ENCODE measurements at regions not wholly inside any gene's neighbourhood (a gene's known extent, or its start where the extent isn't known, plus 50 kb on each side); places are given as distances from the start of the nearest gene placed in this dataset.

DNA sequence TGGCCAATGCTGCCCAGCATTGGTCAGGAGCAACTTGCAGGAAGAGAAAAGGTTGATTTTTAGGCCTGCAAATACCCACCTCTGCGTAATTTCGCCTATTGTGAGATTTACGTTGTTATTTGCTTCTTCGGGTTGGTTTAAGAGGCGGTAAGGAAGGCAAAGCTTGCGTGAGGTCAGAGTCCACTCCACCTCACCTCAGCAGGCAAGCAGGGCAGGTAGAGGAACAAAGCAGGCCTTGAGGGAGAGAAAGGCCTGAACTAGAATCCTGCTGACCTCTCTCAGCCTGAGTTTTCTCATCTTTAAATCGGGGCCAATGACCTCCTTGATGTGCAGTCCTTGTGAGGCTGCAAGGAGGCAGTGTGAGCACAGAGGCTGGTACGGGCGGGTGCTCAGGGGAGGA, 239.1 kb downstream of the CDC5L start:
- intact Hi-C loops (cut with DNase I): loop anchor here in 1 of 2 donors (1.0 kb wide), 1 partner anchor 13 kb away; no protein-coding TSS in a partner anchor
- no peak for DNase-seq (ENCODE audit: low spot score)

DNA sequence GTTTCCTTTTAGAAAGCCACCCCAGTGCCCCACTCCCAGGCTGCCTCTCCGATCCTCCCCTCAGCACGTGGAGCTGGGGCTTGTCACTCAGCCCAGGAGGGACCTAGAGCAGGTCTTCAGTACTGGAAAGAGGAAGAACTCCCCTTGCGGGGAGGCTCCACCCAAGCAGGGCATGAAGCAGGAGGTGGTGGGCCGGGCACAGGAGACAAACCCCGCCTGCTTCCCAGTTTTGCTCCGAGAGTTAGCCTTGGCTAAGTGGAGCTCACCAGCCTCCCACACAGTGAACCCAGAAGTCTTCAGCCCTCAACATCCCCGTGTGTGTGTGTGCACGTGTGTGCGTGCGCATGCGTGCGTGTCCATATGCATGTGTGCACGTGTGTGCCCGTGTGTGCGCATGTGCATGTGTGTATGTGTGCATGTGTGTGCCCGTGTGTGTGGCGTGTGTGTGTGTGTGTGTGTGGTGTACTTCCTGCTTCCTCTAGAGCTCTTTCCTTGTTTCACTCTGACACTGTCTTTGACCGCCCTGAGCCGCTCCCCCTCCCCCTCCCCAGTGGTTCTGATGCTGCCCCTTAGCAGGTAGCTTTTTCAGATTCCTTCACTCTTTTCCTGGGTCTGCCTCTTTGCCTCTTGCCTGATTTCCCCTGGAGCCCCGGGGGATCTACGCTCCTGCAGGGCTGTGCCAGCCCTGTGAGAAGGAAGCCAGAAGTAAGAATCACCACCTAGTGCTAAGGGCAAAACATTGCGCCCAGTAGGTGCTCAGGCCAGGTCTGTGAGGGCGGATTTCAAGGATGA, 239.8 kb downstream of the CDC5L start:
- no peak for DNase-seq (ENCODE audit: low spot score)
- intact Hi-C loops (cut with DNase I): loop anchor here in 1 of 2 donors (1.0 kb wide), 1 partner anchor 14 kb away; no protein-coding TSS in a partner anchor

DNA sequence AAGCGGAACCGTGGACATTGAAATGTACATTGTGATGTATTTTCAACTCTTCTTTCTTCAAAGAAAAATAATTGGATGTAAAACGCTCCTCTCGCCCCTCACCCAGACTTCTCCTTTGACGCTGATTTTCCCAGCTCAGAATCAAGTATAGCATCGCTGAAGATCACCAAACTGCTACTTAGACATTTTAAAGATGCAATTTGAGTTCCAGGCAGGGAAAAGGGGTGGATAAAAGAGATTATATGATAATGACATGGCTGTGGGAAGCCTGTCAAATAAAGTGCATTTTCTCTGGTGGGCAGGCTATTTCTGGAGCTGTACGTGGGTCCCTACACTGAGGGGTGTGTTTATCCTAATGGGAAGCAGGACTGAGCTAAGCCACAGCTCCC, 240.4 kb downstream of the CDC5L start:
- DNase-seq (ENCODE audit: low spot score): no peak
- intact Hi-C loops (cut with DNase I): loop anchor here in 1 of 2 donors (1.0 kb wide), 1 partner anchor 15 kb away; no protein-coding TSS in a partner anchor

DNA sequence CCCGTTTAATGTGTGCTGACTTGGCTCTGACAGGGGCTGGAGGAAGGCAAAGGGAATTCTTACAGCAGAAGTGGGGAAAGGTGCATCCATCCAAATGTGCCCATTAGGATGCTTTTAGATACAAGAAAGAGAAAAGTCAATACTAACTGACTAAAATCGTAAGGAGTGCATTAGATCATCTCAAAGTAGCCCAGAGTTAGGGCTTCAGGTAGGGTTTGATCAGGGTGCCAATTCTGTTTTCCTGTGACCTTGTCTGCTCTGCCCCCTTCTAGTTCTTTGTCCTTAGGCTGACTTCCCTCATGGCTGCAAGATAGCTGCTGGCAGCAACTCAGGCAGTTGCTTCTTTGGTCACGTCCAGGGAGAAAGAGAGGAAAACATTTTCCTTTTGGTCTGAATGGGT, 240.8 kb downstream of the CDC5L start:
- intact Hi-C loops (cut with DNase I): no loop called here
- DNase-seq (ENCODE audit: low spot score): no peak

DNA sequence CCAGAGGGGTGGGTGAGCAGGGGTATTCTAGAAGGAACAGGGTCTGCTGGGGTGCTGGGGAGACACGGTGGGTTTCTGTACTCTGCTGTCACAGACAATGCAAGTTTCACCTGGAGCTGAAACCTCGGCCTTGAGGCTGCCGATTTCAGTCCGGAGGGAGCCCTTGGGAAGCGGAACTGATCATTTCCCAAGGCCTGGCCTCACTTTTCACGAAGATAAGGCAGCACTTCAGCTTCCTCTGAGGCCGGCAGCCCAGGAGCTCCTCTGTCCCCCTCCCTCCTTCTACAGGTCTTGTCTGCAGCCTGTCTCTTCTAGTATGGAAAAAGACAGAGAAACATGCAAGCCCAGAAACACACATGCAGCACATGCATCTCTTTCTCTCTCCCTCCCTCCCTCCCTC, 242.1 kb downstream of the CDC5L start:
- no peak for DNase-seq (ENCODE audit: low spot score)
- intact Hi-C loops (cut with DNase I): loop anchor here in 1 of 2 donors (10.0 kb wide), 1 partner anchor 155 kb away; no protein-coding TSS in a partner anchor

DNA sequence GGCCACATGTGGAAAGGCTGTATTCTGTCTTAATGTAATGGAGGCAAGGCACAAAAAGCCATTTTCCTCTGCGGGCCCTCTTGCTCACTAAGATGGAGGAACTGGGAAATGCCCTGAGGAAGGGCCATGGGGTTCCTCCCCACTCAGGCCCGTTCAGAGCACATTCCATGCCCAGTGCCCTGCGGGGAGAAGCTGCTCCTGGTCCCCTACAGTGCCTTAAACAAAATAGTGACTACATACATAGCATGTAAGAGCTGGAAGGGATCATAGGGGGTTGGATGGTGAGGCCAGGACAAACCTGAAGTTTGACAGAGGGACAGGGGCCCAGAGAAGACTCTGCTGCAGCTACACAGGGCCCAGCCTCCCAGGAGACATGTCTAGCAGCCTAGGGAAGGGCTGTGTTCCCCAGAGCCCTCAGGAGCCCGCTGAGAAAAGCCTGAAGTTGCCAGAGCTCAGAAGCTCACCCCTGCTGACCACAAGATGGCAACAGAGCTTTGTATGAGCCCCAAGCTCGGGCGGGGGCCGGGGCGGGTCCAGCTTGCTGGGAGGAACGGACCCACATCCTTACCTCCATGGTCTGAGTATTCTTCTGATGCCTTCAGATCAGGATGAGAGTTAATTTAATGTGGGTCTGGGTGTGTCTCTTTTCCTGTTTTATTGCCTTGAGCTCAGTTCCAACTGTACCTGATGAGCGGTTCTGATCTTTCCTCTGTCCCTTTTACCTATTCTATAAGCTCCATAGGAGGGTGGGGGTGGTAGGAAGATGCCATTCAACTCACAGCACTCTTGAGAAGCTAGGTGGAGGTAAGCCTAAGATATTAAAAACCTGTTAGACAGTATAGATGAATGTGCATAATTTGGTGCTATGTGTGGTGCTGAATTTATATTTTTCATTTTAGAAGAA, 242.9 kb downstream of the CDC5L start:
- DNase-seq (ENCODE audit: low spot score): no peak
- intact Hi-C loops (cut with DNase I): loop anchor here in 1 of 2 donors (10.0 kb wide), 1 partner anchor 156 kb away; no protein-coding TSS in a partner anchor

DNA sequence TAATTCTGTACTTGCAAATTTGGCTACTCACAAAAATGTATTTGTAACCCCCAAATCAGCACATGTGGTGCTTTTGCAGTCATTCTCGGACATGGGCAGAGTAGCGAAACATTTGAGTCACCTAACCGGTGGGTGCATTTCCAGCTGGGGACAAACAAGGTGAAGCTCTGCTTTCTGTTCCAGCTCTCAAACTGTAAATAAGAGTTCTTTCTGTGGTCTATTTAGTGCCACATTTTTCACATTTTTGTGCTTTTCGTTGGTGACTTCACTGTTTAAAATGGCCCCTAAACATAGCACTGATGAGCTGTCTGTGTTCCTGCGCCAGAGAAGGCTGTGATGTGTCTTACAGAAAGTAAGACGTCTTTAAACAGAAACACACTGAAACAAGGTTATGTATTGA, 244.5 kb downstream of the CDC5L start:
- intact Hi-C loops (cut with DNase I): loop anchor here in 1 of 2 donors (10.0 kb wide), 1 partner anchor 157 kb away; no protein-coding TSS in a partner anchor
- no peak for DNase-seq (ENCODE audit: low spot score)

DNA sequence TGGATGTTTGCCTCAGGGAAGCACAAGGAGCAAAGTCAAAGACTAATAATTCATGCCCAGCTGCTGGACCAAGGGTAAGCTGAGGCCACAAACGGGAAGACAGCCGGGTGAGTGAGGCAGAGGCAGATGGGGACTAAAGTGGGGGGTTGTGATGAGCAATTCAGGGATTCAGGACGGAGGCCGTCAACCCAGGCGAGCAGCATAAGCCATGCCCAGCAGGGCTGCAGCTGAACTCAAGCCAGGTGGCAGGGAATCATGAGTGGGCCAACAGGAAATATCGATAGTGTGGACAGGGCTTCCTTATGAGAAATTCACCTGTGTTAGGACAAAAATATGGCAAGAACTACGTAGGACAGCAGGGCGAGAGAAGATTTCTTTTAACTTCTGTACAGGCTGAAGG, 246.8 kb downstream of the CDC5L start:
- no peak for DNase-seq (ENCODE audit: low spot score)
- intact Hi-C loops (cut with DNase I): loop anchor here in 1 of 2 donors (10.0 kb wide), 1 partner anchor 160 kb away; no protein-coding TSS in a partner anchor

DNA sequence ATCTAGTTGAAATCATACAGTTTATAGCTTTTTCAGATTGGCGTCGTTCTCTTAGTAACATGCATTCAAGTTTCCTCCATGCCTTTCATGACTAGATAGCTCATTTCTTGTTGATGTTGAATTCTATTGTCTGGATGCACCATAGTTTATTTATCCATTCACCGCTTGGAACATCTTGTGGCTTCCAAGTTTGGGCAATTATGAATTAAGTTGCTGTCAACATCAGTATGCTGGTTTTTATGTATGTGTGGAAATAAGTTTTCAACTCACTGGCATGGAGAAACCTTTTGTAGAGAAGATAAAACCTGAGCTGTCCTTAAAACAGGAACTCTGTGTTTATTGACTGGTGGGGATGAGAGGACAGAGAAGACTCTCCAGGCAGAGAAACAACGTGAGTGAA, 248.0 kb downstream of the CDC5L start:
- intact Hi-C loops (cut with DNase I): loop anchor here in 1 of 2 donors (10.0 kb wide), 1 partner anchor 161 kb away; no protein-coding TSS in a partner anchor
- DNase-seq (ENCODE audit: low spot score): no peak

DNA sequence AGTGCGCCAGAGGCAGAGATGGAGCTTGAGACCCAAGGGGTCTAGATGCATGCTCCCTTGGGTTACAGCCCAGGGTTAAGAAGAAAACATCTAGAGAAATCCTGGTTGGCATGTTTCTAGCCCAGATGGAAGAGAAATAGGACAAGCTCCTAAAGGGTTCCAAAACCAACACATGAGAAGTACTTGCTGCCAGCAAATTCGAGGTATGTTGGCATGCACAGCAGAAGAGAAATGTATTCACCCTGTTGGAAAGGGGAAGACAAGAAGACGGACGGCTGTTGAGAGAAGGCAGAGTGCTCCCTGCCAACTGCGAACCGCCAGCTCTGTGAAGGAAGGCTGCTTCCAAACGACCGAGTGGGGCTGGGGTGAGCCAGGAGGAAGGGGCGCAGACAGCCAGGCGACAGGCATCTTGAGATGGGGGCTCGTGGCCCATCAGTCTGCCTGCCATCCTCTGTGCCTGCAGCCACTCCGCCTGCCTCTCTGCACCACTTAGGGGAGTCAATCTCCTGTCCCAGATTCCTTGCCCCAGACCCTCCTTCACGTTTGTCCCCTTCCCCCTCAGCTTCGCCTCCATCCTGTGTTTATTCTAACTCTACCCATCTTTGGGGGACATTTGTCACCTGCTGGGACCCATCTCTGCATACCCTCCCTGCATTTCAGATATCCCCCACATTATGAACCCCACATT, 249.2 kb downstream of the CDC5L start:
- intact Hi-C loops (cut with DNase I): loop anchor here in 1 of 2 donors (10.0 kb wide), 1 partner anchor 162 kb away; no protein-coding TSS in a partner anchor
- DNase-seq (ENCODE audit: low spot score): no peak

DNA sequence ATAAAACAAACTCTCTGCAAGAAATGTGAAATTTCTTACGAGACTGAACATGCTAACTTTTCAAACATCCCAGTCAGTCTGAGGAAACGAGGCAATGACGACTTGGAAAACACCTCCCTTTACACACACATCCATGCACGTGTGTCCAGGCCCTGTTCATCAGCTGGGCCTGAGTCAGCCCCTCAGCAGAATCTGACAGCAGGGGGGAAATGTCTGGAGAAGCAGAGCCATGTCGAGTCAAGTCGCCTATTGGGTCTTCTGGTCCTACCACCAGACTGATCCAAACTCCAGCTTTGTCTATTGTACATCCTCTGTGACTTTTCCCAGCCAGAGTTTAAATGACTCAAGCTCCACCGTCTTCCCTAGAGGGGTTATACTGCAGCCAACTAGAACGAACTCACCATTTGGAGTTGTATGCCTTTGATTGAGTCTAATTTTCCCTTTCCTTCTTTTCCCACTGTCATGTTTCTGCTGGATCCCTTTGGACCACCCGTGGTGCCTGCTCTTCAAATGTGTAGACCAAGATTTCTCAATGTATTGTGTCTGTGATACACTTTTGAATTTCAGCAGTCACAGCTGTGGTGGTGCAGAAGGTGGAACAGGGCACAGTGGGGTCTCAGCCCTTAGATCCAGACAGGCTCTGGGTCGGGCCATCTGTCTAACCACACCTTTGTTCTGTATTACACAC, 254.0 kb downstream of the CDC5L start:
- no peak for DNase-seq (ENCODE audit: low spot score)
- intact Hi-C loops (cut with DNase I): loop anchor here in 1 of 2 donors (10.0 kb wide), 1 partner anchor 167 kb away; no protein-coding TSS in a partner anchor

DNA sequence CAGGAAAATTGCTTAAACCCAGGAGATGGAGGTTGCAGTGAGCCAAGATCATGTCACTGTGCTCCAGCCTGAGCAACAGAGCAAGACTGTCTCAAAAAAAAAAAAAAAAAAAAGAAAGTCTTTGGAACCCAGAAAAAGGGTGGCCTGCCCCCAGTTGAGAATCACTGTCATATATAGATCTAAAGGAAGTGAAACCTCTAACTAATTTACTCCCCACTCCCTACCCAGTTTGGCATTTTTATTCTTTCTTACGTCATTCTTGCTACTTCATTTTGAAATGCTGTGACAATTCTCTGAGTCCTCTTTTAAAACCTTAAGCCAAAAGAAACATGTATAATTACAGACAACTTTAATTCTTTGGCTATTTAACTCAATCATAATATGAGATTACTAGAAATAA, 254.8 kb downstream of the CDC5L start:
- DNase-seq (ENCODE audit: low spot score): no peak
- intact Hi-C loops (cut with DNase I): loop anchor here in 1 of 2 donors (10.0 kb wide), 1 partner anchor 168 kb away; no protein-coding TSS in a partner anchor

DNA sequence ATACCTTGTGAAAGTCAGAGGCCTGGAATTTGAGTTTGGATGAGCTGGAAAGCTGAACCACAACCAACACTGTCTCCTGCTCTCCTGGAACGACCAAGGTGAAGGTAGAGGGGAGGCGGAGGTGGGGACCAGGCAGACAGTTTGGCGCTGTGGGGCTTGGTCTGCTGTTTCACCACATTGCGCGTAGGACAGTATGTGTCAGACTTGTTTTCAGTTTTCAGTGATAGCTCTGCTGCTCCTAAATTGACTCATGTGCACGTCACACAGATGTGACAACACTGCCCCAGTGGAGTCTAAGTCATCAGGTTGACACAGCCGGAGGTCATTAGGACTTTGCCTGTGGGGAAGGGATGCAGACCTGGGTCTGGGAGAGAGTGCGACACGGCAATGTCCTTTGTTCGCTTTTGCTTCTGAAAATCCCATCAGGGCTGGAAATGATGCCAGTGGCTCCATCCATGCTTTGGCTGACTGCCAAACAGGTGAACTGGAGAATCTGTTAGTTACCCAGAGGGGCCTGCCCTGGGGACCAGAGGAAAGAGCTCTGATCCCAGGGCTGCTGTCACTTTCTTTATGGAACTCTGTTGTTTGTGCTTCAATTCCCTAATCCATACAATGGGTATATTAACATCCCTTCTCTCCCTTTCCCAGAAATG, 255.5 kb downstream of the CDC5L start:
- intact Hi-C loops (cut with DNase I): loop anchor here in 1 of 2 donors (10.0 kb wide), 1 partner anchor 168 kb away; no protein-coding TSS in a partner anchor
- no peak for DNase-seq (ENCODE audit: low spot score)

DNA sequence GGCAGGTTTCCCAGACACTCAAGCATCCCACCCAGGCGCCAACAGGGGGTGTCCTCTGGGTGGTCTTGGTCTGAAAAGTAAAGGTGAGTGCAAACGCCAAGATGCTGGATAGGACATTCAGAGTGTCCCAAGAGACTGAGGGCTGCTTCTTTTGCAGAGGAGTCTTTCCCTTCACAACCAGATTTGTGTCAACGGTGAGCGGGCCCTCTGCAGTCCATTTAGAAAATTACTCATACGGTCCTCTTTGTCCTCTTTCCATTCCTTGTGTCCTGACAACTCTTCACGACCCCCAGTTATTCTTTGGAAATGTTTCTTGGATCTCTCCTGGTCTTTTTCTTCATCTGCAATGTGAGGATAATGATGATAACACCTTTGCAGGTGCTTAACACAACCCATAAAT, 257.8 kb downstream of the CDC5L start:
- intact Hi-C loops (cut with DNase I): loop anchor here in 1 of 2 donors (10.0 kb wide), 1 partner anchor 170 kb away; no protein-coding TSS in a partner anchor
- DNase-seq (ENCODE audit: low spot score): no peak

DNA sequence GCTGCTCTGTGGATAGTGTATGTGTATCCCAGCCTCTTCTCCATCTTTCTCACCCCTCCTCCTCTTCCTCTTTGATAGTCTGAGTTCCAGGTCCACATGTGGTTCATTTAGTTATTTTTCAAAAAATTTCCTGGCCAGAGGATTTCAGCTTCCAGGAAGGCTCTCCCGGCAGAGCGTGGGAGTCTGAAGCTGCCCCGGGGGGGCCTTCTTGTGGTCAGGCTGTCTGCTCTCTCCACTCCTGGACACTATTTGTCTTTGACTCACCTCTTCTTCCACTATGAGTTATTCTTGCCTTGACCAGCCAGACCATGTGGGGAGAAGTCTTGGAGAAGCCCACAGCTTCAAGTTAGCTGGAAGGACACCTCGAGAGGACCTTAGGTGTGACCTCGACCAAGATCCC, 258.8 kb downstream of the CDC5L start:
- intact Hi-C loops (cut with DNase I): loop anchor here in 1 of 2 donors (10.0 kb wide), 1 partner anchor 172 kb away; no protein-coding TSS in a partner anchor

DNA sequence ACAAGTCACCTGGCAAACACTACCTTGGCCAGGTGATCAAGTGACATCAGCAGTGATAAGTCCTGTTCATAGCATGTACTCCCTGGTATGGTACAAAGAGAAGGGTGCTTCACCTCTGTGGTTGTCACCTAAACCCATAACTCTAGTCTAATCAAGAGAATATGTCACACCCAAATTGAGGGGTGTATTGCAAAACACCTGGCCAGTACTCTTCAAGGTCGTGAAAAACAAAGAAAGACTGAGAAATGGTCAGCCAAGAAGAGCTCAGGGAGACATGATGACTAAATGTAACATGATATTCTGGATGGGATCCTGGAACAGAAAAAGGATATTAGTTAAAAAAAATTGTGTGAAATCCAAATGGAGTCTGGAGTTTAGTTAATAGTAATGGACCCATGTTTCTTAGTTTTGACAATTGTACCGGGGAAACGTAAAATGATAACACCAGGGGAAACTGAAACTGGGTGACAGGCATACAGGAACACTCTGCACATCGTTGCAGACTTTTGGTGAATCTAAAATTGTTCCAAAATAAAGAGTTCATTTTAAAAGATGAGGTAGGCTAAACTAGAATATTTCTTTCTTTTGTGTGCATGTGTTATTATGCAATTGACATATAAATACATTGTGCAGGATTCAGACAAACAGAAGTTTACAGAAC, 262.0 kb downstream of the CDC5L start:
- DNase-seq (ENCODE audit: low spot score): no peak
- intact Hi-C loops (cut with DNase I): loop anchor here in 1 of 2 donors (10.0 kb wide), 2 partner anchors 175 to 1065 kb away; no protein-coding TSS in a partner anchor

More for the DNA sequence above, 258.8 kb downstream of the CDC5L start:
- DNase-seq (ENCODE audit: low spot score): no peak

DNA sequence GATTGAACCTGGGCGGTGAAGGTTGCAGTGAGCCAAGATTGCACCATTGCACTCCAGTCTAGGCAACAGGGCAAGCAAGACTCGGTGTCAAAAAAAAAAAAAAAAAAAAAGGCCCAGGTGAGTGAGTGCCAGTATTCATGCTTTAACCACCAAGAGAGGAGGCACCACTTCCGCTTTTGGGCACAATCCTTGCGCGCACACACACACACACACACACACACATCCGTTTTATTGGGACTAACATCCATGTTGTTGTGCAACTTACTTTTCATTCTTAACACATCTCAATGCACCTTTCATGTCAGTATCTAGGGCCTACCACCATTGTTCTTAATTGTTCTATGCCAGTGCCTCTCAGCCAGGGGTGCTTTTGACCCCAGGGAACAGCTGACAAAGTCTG, 263.0 kb downstream of the CDC5L start:
- no peak for DNase-seq (ENCODE audit: low spot score)
- intact Hi-C loops (cut with DNase I): loop anchor here in 1 of 2 donors (10.0 kb wide), 1 partner anchor 1064 kb away; no protein-coding TSS in a partner anchor

Data from posterior vena cava (tissue), 2 donors.